ENCODE measurements at regions not wholly inside any gene's neighbourhood (a gene's known extent, or its start where the extent isn't known, plus 50 kb on each side); places are given as distances from the start of the nearest gene placed in this dataset.

GRCh38 chrX:10089378-10089795, 67.4 kb upstream of the CLCN4 start:
- no peak for DNase-seq (ENCODE audit: extremely low spot score, unreplicated experiment)
- Mint-ChIP-seq H3K27me3 (ENCODE audit: unreplicated experiment) (no peaks in the 10 kb centered on the region), H3K27ac (ENCODE audit: unreplicated experiment) (no peak overlapping the region), H3K4me3 (ENCODE audit: unreplicated experiment) (no peak overlapping the region), H3K4me1 (ENCODE audit: unreplicated experiment) (peaks cover 6% of the 10 kb centered on the region), H3K36me3 (ENCODE audit: unreplicated experiment) (peaks cover 10% of the 10 kb centered on the region), H3K9me3 (ENCODE audit: unreplicated experiment) (peaks cover 9% of the 10 kb centered on the region)
- no peak for TF ChIP-seq CTCF (IDR thresholded peaks at IDR 0.05)

DNA sequence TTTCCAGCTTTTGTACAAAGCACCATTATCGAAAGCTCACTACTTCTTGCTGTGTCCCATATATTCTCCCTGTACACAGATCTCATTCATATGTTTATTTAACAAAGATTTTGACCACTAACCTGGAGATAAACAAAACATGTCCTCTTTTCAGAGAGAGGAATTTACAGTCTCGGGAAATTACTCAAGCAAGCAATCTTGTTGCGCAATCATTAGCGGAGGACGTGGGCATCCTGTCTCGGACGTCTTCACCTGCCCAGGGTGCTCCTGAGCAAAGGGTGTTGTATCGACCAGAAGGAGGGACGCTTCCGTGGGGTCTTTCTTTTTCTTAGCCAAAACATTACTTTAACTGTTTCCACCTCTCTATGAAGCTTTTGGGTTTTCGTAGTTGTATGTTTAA, 66.5 kb upstream of the CLCN4 start:
- H3K36me3 Mint-ChIP-seq (ENCODE audit: unreplicated experiment): peaks cover 10% of the 10 kb centered on the region

DNA sequence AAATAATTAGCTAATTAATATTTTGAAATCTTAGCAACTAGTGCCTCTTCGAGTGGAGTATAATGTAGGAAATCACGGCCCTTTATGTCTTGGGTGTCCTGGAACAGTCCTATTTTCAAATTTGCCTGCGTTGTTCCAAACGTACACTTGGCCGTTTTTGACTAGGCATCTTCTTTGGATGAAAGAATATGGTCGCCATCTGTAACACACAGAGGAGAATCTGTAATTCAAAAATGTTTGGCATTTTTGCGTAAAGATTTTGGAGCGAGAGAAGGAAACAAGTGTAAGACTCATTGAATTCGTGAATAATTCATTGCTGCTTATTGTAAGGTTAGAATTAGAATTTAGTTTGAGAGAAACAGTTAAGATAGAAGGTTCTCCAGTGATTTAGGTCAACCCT, 61.5 kb upstream of the CLCN4 start:
- no peaks in the 10 kb centered on the region for H3K27me3 Mint-ChIP-seq (ENCODE audit: unreplicated experiment)
- peaks cover 3% of the 10 kb centered on the region for H3K4me1 Mint-ChIP-seq (ENCODE audit: unreplicated experiment)
- TF ChIP-seq CTCF (IDR thresholded peaks at IDR 0.05): no peak
- no peak overlapping the region for H3K27ac Mint-ChIP-seq (ENCODE audit: unreplicated experiment)
- H3K36me3 Mint-ChIP-seq (ENCODE audit: unreplicated experiment): peaks cover 25% of the 10 kb centered on the region
- no peak for DNase-seq (ENCODE audit: extremely low spot score, unreplicated experiment)
- H3K9me3 Mint-ChIP-seq (ENCODE audit: unreplicated experiment): peaks cover 5% of the 10 kb centered on the region
- H3K4me3 Mint-ChIP-seq (ENCODE audit: unreplicated experiment): no peak overlapping the region

More for the DNA sequence above, 66.5 kb upstream of the CLCN4 start:
- Mint-ChIP-seq H3K9me3 (ENCODE audit: unreplicated experiment) (peaks cover 9% of the 10 kb centered on the region), H3K4me3 (ENCODE audit: unreplicated experiment) (no peak overlapping the region), H3K27me3 (ENCODE audit: unreplicated experiment) (no peaks in the 10 kb centered on the region), H3K27ac (ENCODE audit: unreplicated experiment) (no peak overlapping the region), H3K4me1 (ENCODE audit: unreplicated experiment) (peaks cover 6% of the 10 kb centered on the region)
- no peak for TF ChIP-seq CTCF (IDR thresholded peaks at IDR 0.05)
- no peak for DNase-seq (ENCODE audit: extremely low spot score, unreplicated experiment)

DNA sequence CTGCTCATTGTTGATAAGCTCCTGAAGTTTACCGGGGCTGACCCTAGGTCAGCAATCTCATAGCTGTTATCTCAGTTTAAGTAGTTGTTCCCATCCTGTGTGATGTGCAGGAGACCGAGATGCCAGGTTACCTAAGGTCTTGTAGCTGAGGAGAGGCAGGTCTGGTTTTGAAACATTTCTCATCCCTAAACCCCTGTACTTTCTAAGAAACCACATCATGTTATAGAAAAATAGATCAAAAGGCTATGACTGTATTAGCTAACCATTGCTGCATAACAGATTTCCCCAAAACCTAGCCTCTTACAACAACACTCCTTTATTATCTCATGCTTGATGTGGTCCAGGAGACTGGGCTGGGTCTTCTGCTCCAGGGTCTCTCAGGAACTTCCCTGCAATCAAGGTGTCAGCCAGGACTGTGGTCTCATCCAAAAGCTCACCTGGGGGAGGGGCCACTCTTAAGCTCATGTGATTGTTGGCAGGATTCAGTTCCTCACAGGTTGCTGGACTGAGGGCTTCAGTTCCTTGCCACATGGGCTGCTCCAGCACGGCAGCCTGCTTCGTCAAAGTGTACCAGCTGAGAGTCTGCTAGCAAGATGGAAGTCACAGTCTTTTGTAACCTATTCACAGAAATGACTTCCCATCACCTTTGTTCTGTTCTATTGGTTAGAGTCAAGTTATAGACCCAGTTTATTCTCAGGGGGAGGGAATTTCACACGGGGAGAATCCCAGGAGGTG, 60.9 kb upstream of the CLCN4 start:
- DNase-seq (ENCODE audit: extremely low spot score, unreplicated experiment): no peak
- Mint-ChIP-seq H3K36me3 (ENCODE audit: unreplicated experiment) (peaks cover 28% of the 10 kb centered on the region), H3K4me3 (ENCODE audit: unreplicated experiment) (no peak overlapping the region), H3K27ac (ENCODE audit: unreplicated experiment) (no peak overlapping the region), H3K4me1 (ENCODE audit: unreplicated experiment) (peaks cover 3% of the 10 kb centered on the region), H3K27me3 (ENCODE audit: unreplicated experiment) (no peaks in the 10 kb centered on the region), H3K9me3 (ENCODE audit: unreplicated experiment) (no peaks in the 10 kb centered on the region)
- no peak for TF ChIP-seq CTCF (IDR thresholded peaks at IDR 0.05)

GRCh38 chrX:10098270-10098713, 58.5 kb upstream of the CLCN4 start:
- Mint-ChIP-seq H3K4me1 (ENCODE audit: unreplicated experiment) (peaks cover 9% of the 10 kb centered on the region), H3K4me3 (ENCODE audit: unreplicated experiment) (no peak overlapping the region), H3K36me3 (ENCODE audit: unreplicated experiment) (peaks cover 26% of the 10 kb centered on the region), H3K27ac (ENCODE audit: unreplicated experiment) (no peak overlapping the region), H3K9me3 (ENCODE audit: unreplicated experiment) (no peaks in the 10 kb centered on the region), H3K27me3 (ENCODE audit: unreplicated experiment) (no peaks in the 10 kb centered on the region)
- DNase-seq (ENCODE audit: extremely low spot score, unreplicated experiment): no peak
- no peak for TF ChIP-seq CTCF (IDR thresholded peaks at IDR 0.05)
